ENCODE measurements at regions not wholly inside any gene's neighbourhood (a gene's known extent, or its start where the extent isn't known, plus 50 kb on each side); places are given as distances from the start of the nearest gene placed in this dataset.

DNA sequence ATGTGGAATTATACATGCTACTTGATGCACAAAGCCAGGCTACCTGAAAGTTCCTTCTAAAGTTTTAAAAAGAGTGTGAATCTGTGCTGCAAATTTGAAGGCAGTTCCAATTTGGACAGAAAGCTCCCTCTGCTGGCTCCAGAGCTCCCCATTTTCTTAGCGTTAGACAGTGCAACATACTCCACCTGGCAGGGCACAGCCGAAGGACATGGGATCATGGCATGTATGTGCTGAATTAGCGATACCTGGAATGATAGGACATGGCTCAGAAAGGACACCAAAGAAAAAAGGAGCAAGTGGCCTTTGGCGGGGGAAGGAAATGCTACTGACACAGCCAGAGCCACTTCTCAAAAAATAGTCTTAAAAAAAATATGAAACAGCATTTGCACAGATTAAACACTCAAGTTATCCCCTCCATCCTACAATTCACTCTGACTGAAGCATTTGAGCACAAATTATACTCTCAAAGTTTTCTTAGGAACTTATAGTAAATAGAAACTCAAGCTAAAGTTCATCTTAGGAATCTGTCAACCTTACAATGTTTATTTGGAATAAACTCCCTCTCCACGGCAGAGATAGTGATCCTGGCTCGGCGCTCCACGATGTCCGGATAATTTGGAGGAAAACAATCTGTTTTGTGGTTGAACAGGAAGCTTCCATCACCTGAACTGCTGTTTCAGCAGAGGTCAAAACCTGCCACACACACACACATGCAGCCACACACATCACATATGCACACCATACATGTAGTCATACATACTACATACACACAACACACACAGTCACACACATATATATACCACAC is 80.0 kb downstream of the C7orf25 start:
- intact Hi-C loops (cut with DNase I; ENCODE audit: low total_unique reads): no loop called here
- in situ Hi-C loops (cut with MboI; ENCODE audit: low pct_ligation_motif_present in 1 of 4, low pct_unique_long_range_greater_than_20kb in 1 of 4, low sequenced_read_pairs in 3 of 4): loop anchor here (10.0 to 25.0 kb wide), 3 partner anchors 595 to 895 kb away; partner anchors contain the start of gene GLI3 (in 1 of the 4)
- Histone ChIP-seq H3K36me3 (no peaks in the 10 kb centered on the region), H3K9me3 (no peaks in the 10 kb centered on the region), H3K27ac (peak overlapping the region in 1 of 4 donors; percentile 40), H3K4me1 (peaks cover 0 to 12% (median 9%) of the 10 kb centered on the region in 4 donors), H3K4me3 (no peak overlapping the region), H3K27me3 (no peaks in the 10 kb centered on the region)
- 30 to 36% methylated on average over 2 to 9 of the region's 9 CpGs for WGBS, 2 donors (ENCODE audit: low coverage in 1 of 2)
- TF ChIP-seq, protein P1, sequence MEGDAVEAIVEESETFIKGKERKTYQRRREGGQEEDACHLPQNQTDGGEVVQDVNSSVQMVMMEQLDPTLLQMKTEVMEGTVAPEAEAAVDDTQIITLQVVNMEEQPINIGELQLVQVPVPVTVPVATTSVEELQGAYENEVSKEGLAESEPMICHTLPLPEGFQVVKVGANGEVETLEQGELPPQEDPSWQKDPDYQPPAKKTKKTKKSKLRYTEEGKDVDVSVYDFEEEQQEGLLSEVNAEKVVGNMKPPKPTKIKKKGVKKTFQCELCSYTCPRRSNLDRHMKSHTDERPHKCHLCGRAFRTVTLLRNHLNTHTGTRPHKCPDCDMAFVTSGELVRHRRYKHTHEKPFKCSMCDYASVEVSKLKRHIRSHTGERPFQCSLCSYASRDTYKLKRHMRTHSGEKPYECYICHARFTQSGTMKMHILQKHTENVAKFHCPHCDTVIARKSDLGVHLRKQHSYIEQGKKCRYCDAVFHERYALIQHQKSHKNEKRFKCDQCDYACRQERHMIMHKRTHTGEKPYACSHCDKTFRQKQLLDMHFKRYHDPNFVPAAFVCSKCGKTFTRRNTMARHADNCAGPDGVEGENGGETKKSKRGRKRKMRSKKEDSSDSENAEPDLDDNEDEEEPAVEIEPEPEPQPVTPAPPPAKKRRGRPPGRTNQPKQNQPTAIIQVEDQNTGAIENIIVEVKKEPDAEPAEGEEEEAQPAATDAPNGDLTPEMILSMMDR (IDR thresholded peaks at IDR 0.05): peak; percentile 37 to 60 (median 49)
- TF ChIP-seq POLR2A (IDR thresholded peaks at IDR 0.05) (no peak), EP300 (IDR thresholded peaks at IDR 0.05; ENCODE audit: low read depth) (no peak)
- peak; percentile 20 for DNase-seq

DNA sequence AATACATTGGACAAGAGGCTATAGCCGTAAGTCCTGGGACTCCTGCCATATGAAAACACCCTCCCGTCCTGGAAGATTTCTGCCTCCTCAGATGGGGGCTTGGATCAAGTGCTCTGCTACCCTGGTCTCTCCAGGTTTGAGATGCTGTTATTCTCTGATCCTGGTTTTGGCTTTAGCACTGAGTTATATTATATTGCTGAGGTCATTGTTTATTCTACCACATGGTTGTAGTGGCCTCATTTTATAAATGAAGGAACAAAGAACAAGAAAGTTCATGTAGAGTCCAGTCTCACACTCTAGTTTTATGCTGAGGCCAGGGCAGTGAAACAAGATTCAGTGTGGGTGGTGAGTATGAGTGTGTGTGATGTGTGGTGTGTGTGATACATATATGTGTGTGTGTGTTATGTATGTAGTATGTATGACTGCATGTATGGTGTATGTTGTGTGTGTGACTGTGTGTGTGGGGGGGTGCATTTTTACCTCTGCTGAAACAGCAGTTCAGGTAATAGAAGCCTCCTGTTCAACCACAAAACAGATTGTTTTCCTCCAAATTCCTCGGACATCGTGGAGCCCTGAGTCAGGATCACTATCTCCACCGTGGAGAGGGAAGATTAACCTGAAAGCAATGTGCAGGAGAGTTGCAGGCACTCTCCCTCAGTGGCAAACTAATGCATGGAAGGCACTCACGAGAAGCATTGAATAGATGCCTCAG is 80.7 kb downstream of the C7orf25 start:
- intact Hi-C loops (cut with DNase I; ENCODE audit: low total_unique reads): no loop called here
- Histone ChIP-seq H3K36me3 (no peaks in the 10 kb centered on the region), H3K27ac (peak overlapping the region in 2 of 4 donors; percentile 32 to 40), H3K4me3 (no peak overlapping the region), H3K27me3 (no peaks in the 10 kb centered on the region), H3K4me1 (peaks cover 0 to 12% (median 9%) of the 10 kb centered on the region in 4 donors), H3K9me3 (no peaks in the 10 kb centered on the region)
- in situ Hi-C loops (cut with MboI; ENCODE audit: low pct_ligation_motif_present in 1 of 4, low pct_unique_long_range_greater_than_20kb in 1 of 4, low sequenced_read_pairs in 3 of 4): loop anchor here (10.0 to 25.0 kb wide), 3 partner anchors 594 to 894 kb away; partner anchors contain the start of gene GLI3 (in 1 of the 4)
- TF ChIP-seq POLR2AphosphoS5 (IDR thresholded peaks at IDR 0.05): peak in 1 of 3 donors; percentile 20
- TF ChIP-seq EP300 (IDR thresholded peaks at IDR 0.05; ENCODE audit: low read depth): no peak
- TF ChIP-seq, protein P1 (IDR thresholded peaks at IDR 0.05): no peak
- TF ChIP-seq POLR2A (IDR thresholded peaks at IDR 0.05): no peak
- no peak for DNase-seq
- WGBS, 2 donors (ENCODE audit: low coverage in 1 of 2): 32 to 60% methylated on average over 1 to 6 of the region's 6 CpGs

DNA sequence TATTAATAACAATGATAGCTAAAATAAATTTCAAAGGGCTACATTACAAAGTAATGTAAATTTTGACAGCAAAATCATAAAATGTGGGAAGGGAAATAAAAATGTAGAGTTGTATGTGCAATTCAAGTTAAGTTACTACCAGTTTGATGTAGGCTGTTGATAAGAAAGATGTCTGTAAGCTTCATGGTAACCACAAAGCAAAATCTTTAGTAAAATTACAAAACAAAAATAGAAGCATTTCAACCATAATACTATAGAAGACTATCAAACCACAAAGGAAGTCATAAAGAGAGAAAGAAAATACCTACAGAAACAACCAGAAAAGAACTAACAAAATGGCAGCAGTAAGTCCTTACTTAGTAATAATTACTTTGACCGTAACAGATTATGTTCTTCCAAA is 99.1 kb downstream of the C7orf25 start:
- DNase-seq: no peak
- peaks cover 0 to 9% of the 10 kb centered on the region in 2 donors for H3K9me3 ChIP-seq
- intact Hi-C loops (cut with DNase I; ENCODE audit: low total_unique reads) (no loop called here), in situ Hi-C loops (cut with MboI; ENCODE audit: low pct_ligation_motif_present in 1 of 4, low pct_unique_long_range_greater_than_20kb in 1 of 4, low sequenced_read_pairs in 3 of 4) (no loop called here)
- H3K27me3 ChIP-seq: no peaks in the 10 kb centered on the region
- H3K4me1 ChIP-seq: no peaks in the 10 kb centered on the region
- no peaks in the 10 kb centered on the region for H3K36me3 ChIP-seq
- H3K27ac ChIP-seq: no peak overlapping the region
- H3K4me3 ChIP-seq: no peak overlapping the region
- WGBS, 2 donors (ENCODE audit: low coverage in 1 of 2): 82 to 100% methylated on average over 1 of the region's 1 CpG
- TF ChIP-seq POLR2A (IDR thresholded peaks at IDR 0.05) (no peak), EP300 (IDR thresholded peaks at IDR 0.05; ENCODE audit: low read depth) (no peak), POLR2AphosphoS5 (IDR thresholded peaks at IDR 0.05) (no peak)
- TF ChIP-seq, protein P1 (IDR thresholded peaks at IDR 0.05): no peak

DNA sequence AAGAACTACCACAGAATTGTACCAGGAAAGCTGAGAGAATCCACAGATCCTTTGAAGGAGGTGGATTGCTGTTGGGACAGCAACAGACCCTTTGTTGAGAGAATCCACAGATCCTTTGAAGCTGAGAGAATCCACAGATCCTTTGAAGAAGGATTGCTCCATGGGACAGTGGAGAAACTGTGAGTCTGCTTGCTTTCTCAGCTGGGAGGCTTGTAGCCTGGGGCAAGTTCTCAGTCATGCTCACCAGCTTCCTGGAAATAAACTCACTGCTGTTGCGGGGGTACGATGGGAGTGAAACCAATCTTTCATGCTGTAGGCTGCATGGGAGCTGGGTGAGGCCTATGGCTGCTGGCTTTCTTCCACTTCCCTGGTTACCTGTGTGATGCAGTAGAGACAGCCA is 106.3 kb downstream of the C7orf25 start:
- 95% methylated on average over 2 of the region's 2 CpGs; no CpG with 5 or more reads in 1 of the 2 donors for WGBS, 2 donors (ENCODE audit: low coverage in 1 of 2)
- DNase-seq: no peak
- in situ Hi-C loops (cut with MboI; ENCODE audit: low pct_ligation_motif_present in 1 of 4, low pct_unique_long_range_greater_than_20kb in 1 of 4, low sequenced_read_pairs in 3 of 4): no loop called here
- Histone ChIP-seq H3K4me3 (no peak overlapping the region), H3K27me3 (no peaks in the 10 kb centered on the region), H3K9me3 (no peaks in the 10 kb centered on the region), H3K36me3 (no peaks in the 10 kb centered on the region), H3K27ac (no peak overlapping the region), H3K4me1 (no peaks in the 10 kb centered on the region)
- intact Hi-C loops (cut with DNase I; ENCODE audit: low total_unique reads): no loop called here
- TF ChIP-seq EP300 (IDR thresholded peaks at IDR 0.05; ENCODE audit: low read depth): no peak
- no peak for TF ChIP-seq POLR2A (IDR thresholded peaks at IDR 0.05)
- TF ChIP-seq POLR2AphosphoS5 (IDR thresholded peaks at IDR 0.05): no peak
- TF ChIP-seq, protein P1 (IDR thresholded peaks at IDR 0.05): no peak

Measured in transverse colon (tissue), 4 donors.